Ascending aorta (tissue), 2 donors: ENCODE measurements at regions not wholly inside any gene's neighbourhood (a gene's known extent, or its start where the extent isn't known, plus 50 kb on each side); places are given as distances from the start of the nearest gene placed in this dataset.
A peak's percentile ranks its signal among the peaks of the same experiment; 100 is the strongest.
"Not testable (repeated sequence)": the region's sequence is repeated elsewhere in the genome, so short reads cannot be mapped to it uniquely, and the experiment has no call there.

Experiments
- DNase-seq, 2 donors: peaks; one replicate each; pipeline ENCODE4 v3.0.0-alpha.2; 2019; ENCODE audit warnings: low spot score in 2 of 2
- H3K27ac ChIP-seq, 2 donors: fragments of 200-600 bp; sonication (generic); one replicate each; pipeline ENCODE4 v1.5.1; 2016 to 2017; ENCODE audit warnings: mild to moderate bottlenecking in 1 of 2
- H3K27me3 ChIP-seq: fragments of 200-600 bp; sonication (generic); one replicate; pipeline ENCODE4 v1.5.1; 2017
- H3K36me3 ChIP-seq, 2 donors: fragments of 200-600 bp; sonication (generic); one replicate each; pipeline ENCODE4 v1.5.1; 2016
- H3K4me1 ChIP-seq, 2 donors: fragments of 200-600 bp; sonication (generic); one replicate each; pipeline ENCODE4 v1.5.1; 2016 to 2017; ENCODE audit warnings: mild to moderate bottlenecking in 1 of 2
- H3K4me3 ChIP-seq, 2 donors: fragments of 200-600 bp; sonication (generic); one replicate each; pipeline ENCODE4 v1.5.1; 2016 to 2017; ENCODE audit warnings: mild to moderate bottlenecking in 1 of 2
- H3K9me3 ChIP-seq, 2 donors: fragments of 200-600 bp; sonication (generic); one replicate each; pipeline ENCODE4 v1.5.1; 2016
- intact Hi-C: fragments of 100-400 bp; cut with DNase I; formaldehyde crosslinking; loops from one replicate; pipeline ENCODE4 v1.15.1; 2023
- TF ChIP-seq, protein P1 (sequence below), 3 experiments: fragments of 200-600 bp in 2 of 3; fragments of 450-650 bp in 1 of 3; sonication (generic) in 2 of 3; IDR thresholded peaks; one replicate each; pipeline ENCODE4 v1.5.1; 2016 to 2019; ENCODE audit warnings: antibody characterized with exemption in 3 of 3, mild to moderate bottlenecking in 1 of 3, moderate library complexity in 1 of 3

- intact Hi-C loops = no loop called here
- Histone ChIP-seq H3K9me3 (no peaks in the 10 kb centered on the region), H3K36me3 (no peaks in the 10 kb centered on the region), H3K4me1 (no peaks in the 10 kb centered on the region), H3K4me3 (no peak overlapping the region), H3K27ac (no peak overlapping the region), H3K27me3 (no peaks in the 10 kb centered on the region)
- DNase-seq = no peak
- TF ChIP-seq, protein P1, sequence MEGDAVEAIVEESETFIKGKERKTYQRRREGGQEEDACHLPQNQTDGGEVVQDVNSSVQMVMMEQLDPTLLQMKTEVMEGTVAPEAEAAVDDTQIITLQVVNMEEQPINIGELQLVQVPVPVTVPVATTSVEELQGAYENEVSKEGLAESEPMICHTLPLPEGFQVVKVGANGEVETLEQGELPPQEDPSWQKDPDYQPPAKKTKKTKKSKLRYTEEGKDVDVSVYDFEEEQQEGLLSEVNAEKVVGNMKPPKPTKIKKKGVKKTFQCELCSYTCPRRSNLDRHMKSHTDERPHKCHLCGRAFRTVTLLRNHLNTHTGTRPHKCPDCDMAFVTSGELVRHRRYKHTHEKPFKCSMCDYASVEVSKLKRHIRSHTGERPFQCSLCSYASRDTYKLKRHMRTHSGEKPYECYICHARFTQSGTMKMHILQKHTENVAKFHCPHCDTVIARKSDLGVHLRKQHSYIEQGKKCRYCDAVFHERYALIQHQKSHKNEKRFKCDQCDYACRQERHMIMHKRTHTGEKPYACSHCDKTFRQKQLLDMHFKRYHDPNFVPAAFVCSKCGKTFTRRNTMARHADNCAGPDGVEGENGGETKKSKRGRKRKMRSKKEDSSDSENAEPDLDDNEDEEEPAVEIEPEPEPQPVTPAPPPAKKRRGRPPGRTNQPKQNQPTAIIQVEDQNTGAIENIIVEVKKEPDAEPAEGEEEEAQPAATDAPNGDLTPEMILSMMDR (IDR thresholded peaks at IDR 0.05) = peak in 1 of 3 experiments; percentile 16
Measured at GRCh38 chr21:23936224-23936623, 1671.1 kb downstream of the MRPL39 start.

DNA sequence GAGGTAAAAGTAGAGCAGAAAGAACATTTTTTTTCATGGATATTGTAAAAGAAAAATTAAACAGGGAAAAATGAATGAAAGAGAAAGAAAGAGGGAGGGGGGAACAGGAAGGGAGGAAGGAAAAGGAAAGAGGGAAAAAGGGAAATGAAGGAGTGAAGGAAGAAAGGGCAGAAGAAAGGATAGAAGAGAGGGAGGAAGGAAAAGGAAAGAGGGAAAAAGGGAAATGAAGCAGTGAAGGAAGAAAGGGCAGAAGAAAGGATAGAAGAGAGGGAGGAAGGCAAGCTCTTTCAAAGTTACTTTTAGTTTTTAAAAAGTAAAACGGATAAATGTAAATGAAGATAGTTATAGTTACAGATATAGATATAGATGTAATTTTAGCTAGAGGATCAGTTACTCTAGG, 1676.7 kb downstream of the MRPL39 start:
- Histone ChIP-seq H3K27ac (no peak overlapping the region), H3K9me3 (no peaks in the 10 kb centered on the region), H3K4me1 (no peaks in the 10 kb centered on the region), H3K4me3 (no peak overlapping the region), H3K36me3 (no peaks in the 10 kb centered on the region), H3K27me3 (no peaks in the 10 kb centered on the region)
- no peak for DNase-seq
- intact Hi-C loops = no loop called here
- TF ChIP-seq, protein P1 (IDR thresholded peaks at IDR 0.05) = no peak

GRCh38 chr21:23926430-23926829, 1680.9 kb downstream of the MRPL39 start:
- H3K27me3 ChIP-seq, H3K27ac ChIP-seq, H3K4me1 ChIP-seq, H3K9me3 ChIP-seq, intact Hi-C loops, DNase-seq, H3K36me3 ChIP-seq, H3K4me3 ChIP-seq: not testable (repeated sequence)

GRCh38 chr21:23921670-23922418, 1685.4 kb downstream of the MRPL39 start:
- Histone ChIP-seq H3K27me3 (no peaks in the 10 kb centered on the region), H3K4me1 (no peaks in the 10 kb centered on the region), H3K9me3 (no peaks in the 10 kb centered on the region), H3K4me3 (no peak overlapping the region), H3K36me3 (no peaks in the 10 kb centered on the region), H3K27ac (no peak overlapping the region)
- intact Hi-C loops = no loop called here
- DNase-seq = no peak
- TF ChIP-seq, protein P1 (IDR thresholded peaks at IDR 0.05) = no peak

- intact Hi-C loops = no loop called here
- TF ChIP-seq, protein P1 (IDR thresholded peaks at IDR 0.05) = no peak
Measured at GRCh38 chr21:23900727-23901126, 1706.6 kb downstream of the MRPL39 start.

GRCh38 chr21:23899561-23899960, 1707.7 kb downstream of the MRPL39 start:
- H3K27ac ChIP-seq = no peak overlapping the region
- TF ChIP-seq, protein P1 (IDR thresholded peaks at IDR 0.05) = no peak
- no peaks in the 10 kb centered on the region for H3K4me1 ChIP-seq
- H3K4me3 ChIP-seq = no peak overlapping the region
- intact Hi-C loops = no loop called here
- no peaks in the 10 kb centered on the region for H3K36me3 ChIP-seq
- no peaks in the 10 kb centered on the region for H3K9me3 ChIP-seq
- no peaks in the 10 kb centered on the region for H3K27me3 ChIP-seq
- DNase-seq = no peak

More at GRCh38 chr21:23900727-23901126, 1706.6 kb downstream of the MRPL39 start:
- H3K27ac ChIP-seq = no peak overlapping the region
- H3K9me3 ChIP-seq = no peaks in the 10 kb centered on the region
- no peak for DNase-seq
- H3K4me1 ChIP-seq = no peaks in the 10 kb centered on the region
- H3K4me3 ChIP-seq = no peak overlapping the region
- H3K27me3 ChIP-seq = no peaks in the 10 kb centered on the region
- no peaks in the 10 kb centered on the region for H3K36me3 ChIP-seq
